ENCODE measurements at regions not wholly inside any gene's neighbourhood (a gene's known extent, or its start where the extent isn't known, plus 50 kb on each side); places are given as distances from the start of the nearest gene placed in this dataset.

DNA sequence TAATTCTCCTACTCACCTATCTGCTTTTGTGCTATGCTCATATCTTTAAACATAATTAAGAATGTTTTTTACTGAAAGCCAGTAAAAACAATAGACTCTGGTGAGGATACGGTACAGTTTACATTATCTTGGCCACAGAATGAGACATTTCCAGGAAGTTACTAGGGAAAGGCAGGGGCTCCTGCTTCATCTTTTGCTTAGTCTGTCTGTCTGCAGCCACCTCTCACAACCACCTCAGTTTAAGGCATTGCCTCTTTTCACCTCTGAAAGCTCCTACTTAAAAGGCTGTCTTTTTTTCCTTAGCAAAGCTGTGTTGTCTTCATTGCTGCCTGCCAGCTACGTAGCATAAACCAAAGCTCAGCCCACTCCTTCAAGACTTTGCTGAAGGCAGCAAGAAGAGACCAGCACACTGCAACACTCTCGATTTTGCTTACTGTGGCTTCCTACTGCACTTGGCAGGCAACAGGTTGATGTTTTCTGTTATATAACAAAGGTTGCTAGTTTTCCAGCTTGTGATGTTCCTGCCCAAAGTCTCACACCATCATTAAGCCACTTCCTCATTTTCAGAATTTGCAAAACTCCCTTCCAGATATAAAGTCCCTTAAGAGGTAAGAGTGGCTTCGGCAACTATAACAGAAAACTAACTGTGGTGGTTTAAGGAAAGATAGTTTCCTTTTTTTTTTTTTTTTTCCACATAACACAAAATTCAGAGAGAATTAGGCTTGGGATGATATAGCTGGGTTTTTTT is 432.9 kb downstream of the GRXCR1 start:
- TF ChIP-seq NFRKB (IDR thresholded peaks at IDR 0.05) (no peak), FOXM1 (IDR thresholded peaks at IDR 0.05; ENCODE audit: borderline replicate concordance) (no peak), BHLHE40 (IDR thresholded peaks at IDR 0.05; ENCODE audit: borderline replicate concordance) (no peak), ELF4 (IDR thresholded peaks at IDR 0.05) (no peak), HDGF (IDR thresholded peaks at IDR 0.05; ENCODE audit: borderline replicate concordance) (no peak), FOXA1 (IDR thresholded peaks at IDR 0.05) (no peak), FOXK2 (IDR thresholded peaks at IDR 0.05) (no peak), CTBP1 (IDR thresholded peaks at IDR 0.05; ENCODE audit: borderline replicate concordance) (no peak), SP1 (IDR thresholded peaks at IDR 0.05) (no peak), SUZ12 (IDR thresholded peaks at IDR 0.05) (no peak), L3MBTL2 (conservative IDR thresholded peaks at IDR 0.05) (no peak), ARNT (IDR thresholded peaks at IDR 0.05) (no peak)

Measured in HEK293T (cell line).